Kidney capillary endothelial cell (primary cell): ENCODE measurements at regions not wholly inside any gene's neighbourhood (a gene's known extent, or its start where the extent isn't known, plus 50 kb on each side); places are given as distances from the start of the nearest gene placed in this dataset.
"Not testable (repeated sequence)": the region's sequence is repeated elsewhere in the genome, so short reads cannot be mapped to it uniquely, and the experiment has no call there.

Experiments
- DNase-seq: peaks from one replicate; pipeline ENCODE4 v3.0.0-alpha.2; 2018; ENCODE audit warnings: low spot score

GRCh38 chr14:106768972-106769700, 1242.8 kb downstream of the TMEM121 start:
- not testable (repeated sequence) for DNase-seq

DNA sequence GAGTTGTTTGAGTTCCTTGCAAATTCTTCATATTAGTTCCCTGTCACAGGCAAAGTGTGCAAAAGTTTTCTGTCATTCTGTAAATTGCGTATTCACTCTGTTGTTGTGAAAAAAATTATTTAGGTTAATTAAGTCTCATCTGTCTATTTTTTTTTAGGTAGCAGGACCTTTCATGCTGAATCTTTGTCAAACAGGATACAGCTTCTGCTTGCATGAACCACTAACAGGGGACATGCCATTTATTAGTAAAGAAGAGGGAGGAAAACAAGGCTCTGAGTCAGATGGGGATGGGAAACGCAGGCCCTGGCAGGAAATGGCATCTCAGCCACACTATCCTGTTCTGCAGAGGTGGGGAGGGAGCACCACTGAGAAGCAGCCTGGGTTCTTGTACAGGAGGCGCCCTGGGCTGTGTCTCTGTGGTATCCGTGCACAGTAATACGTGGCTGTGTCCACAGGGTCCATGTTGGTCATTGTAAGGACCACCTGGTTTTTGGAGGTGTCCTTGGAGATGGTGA, 1243.8 kb downstream of the TMEM121 start:
- DNase-seq = not testable (repeated sequence)

DNA sequence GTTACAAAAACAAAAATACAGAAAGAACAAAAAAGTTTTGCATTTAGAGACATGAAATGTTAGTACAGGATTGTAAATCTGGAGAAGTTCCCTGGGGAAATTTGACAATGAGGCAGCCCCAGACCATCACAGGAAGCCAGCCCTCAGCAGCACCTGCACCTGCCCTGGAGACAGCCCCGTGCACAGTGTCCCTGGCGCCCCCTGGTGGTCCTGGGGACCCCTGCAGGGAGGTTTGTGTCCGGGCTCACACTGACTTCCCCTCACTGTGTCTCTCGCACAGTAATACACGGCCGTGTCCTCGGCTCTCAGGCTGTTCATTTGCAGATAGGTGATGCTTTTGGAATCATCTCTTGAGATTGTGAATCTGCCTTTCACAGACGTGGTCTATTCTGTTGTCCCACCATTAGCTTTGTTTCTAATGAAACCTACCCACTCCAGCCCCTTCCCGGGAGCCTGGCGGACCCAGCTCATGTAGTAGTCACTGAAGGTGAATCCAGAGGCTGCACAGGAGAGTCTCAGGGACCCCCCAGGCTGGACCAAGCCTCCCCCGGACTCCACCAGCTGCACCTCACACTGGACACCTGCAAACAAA, 1248.6 kb downstream of the TMEM121 start:
- not testable (repeated sequence) for DNase-seq

GRCh38 chr14:106776395-106776983, 1250.1 kb downstream of the TMEM121 start:
- DNase-seq = no peak

GRCh38 chr14:106778986-106779385, 1252.6 kb downstream of the TMEM121 start:
- no peak for DNase-seq

DNA sequence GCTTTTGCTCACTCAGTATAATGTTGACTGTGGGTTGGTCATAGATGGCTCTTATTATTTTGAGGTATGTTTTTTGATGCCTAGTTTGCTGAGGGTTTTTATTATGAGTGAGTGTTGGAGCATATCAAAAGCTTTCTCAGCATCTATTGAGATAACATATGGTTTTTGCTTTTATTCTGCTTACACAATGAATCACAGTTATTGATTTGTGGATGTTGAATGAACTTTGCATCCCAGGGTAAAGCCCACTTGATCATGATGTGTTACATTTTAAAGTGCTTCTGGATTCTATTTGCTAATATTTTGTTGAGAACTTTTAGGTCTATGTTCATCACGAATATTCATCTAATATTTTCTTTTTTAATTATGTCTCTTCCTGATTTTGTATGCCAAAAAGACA, 1260.3 kb downstream of the TMEM121 start:
- no peak for DNase-seq

DNA sequence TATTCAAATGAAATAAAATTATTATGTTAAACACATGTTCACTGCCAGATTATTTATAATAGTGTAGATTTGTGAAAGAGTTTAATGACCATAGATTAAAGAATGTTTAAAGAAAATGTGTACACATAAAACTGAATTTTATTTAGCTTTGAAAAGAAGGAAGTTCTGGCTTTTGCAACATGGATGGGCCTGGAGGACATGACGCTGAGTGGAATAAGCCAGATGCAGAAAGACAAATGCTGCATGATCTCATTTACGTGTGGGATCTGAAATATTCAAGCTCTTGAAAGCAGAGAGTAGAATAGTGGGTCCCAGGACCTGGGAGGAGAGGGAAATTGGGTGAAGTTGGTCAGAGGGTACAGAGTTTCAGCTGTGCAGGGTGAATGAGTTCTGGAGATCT, 1261.2 kb downstream of the TMEM121 start:
- DNase-seq = no peak

DNA sequence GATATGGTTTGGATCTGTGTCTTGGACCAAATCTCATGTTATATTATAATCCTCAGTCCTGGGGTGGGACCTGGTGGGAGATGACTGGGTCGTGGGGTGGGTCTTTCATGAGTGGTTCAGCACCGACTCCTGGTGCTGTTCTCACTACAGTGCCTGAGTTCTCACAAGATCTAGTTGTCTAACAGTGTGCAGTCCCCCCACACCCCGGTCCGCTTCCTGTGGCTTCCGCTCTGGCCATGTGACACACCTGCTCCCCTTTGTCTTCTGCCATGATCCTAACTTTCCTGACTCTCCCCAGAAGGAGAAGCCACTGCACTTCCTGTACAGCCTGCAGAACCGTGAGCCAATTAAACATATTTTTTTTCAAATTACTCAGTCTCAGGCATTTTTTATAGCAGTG, 1262.2 kb downstream of the TMEM121 start:
- DNase-seq = no peak

DNA sequence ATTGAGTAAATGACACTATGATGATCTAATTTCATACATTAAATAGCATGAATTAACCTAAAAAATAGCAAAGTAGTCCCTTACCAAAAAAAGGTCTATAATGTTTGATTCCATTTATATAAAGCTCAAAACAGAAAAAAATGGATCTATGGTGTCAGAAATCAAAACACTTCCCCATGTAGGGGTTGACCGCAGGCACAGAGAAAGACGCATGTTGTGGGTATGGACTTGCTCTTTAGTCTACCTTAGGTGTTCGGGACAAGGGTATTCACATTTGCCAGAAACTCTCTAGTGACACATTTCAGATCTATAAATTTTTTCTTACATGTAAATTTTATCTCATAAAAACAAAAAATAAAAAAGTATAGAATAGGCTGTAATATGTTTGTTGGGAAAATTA, 1262.9 kb downstream of the TMEM121 start:
- DNase-seq = no peak

DNA sequence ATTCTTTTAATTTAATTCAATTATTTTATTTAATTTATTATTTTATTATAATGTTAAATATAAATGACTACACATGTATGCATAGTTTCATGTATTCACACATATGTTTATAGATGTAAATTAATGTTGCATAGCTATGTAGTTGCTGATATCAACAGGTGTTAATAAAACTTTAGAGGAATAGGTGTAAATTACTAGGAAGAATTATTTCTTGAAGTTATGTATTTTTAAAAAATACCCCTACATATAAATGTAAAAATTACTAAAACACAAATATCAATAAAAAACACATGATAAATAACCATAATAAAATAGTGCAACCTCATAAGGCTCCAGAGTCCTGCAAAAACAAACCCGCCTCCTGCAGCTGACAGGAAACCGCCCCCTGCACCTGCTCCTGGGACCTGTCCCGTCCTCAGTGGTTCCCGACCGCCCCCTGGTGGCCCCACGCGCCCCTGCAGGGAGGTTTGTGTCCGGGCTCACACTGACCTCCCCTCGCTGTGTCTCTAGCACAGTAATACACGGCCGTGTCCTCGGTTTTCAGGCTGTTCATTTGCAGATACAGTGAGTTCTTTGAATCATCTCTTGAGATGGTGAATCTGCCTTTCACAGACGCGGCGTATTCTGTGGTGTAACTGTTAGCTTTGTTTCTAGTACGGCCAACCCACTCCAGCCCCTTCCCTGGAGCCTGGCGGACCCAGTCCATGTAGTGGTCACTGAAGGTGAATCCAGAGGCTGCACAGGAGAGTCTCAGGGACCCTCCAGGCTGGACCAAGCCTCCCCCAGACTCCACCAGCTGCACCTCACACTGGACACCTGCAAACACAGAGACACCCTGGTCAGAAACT, 1264.0 kb downstream of the TMEM121 start:
- no peak for DNase-seq

- no peak for DNase-seq
Observed at GRCh38 chr14:106792543-106792942, 1266.2 kb downstream of the TMEM121 start.

DNA sequence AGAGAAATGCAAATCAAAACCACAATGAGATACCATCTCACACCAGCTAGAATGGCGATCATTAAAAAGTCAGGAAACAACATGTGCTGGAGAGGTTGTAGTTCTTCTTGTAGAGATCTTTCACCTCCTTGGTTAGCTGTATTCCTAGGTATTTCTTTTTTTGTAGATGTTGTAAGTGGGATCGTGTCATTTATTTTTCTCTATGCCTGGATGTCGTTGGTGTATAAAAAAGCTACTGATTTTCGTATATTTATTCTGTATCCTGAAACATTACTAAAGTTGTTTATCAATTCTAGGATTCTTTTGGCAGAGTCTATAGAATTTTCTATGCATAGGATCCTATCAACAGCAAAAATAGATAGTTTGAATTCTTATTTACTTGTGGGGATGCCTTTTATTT, 1271.8 kb downstream of the TMEM121 start:
- not testable (repeated sequence) for DNase-seq

DNA sequence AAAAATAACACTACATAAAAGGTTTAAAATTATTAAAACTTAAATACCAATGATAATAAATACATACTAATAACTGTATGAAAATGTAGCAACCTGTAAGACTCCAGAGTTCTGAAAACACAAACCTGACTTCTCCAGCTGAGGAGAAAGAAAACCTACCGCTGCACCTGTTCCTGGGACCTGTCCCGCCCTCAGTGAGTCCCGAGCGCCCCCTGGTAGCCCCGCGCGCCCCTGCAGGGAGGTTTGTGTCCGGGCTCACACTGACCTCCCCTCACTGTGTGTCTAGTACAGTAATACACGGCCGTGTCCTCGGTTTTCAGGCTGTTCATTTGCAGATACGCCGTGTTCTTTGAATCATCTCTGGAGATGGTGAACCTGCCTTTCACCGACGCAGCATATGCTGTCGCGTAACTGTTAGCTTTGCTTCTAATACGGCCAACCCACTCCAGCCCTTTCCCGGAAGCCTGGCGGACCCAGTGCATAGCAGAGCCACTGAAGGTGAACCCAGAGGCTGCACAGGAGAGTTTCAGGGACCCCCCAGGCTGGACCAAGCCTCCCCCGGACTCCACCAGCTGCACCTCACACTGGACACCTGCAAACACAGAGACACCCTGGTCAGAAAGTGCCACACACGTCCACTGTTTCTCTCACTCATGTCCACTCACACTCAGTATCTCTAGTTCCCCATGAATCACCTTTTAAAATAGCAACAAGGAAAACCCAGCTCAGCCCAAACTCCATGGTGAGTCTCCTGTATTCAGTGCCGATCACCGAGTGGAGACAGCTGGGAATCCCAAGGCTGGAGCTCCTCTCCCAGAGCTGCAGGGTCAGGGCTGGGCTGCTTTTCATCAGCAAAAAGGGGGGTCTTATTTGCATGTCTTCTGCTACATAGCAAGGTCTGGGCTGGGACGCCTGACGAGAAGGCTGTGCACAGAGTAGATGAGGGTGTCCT, 1276.3 kb downstream of the TMEM121 start:
- no peak for DNase-seq

GRCh38 chr14:106803379-106803778, 1277.0 kb downstream of the TMEM121 start:
- no peak for DNase-seq

DNA sequence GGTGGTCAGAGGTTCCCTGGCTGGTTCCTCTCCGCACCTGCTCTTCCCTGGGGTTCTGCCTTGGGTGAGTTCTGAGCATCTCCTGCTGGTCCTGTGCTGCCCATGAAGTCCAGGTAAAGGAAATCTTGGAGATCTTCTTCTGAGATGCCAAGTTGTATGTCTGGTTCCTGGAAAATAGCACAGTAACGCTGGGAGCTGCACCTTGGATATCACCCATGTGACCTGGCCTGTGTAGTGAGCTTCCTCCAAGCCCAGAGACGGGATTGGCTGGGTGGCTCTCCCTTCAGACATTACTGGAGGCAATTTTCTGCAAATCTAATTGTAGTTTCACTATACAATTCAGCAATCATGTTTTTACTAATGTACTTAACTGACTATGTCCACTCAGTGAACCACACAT, 1281.1 kb downstream of the TMEM121 start:
- no peak for DNase-seq

- DNase-seq = no peak
Observed at GRCh38 chr14:106808458-106808857, 1282.1 kb downstream of the TMEM121 start.

GRCh38 chr14:106808907-106809306, 1282.5 kb downstream of the TMEM121 start:
- no peak for DNase-seq

- DNase-seq = no peak
Observed at GRCh38 chr14:106809615-106810014, 1283.2 kb downstream of the TMEM121 start.

GRCh38 chr14:106810168-106810567, 1283.8 kb downstream of the TMEM121 start:
- not testable (repeated sequence) for DNase-seq

DNA sequence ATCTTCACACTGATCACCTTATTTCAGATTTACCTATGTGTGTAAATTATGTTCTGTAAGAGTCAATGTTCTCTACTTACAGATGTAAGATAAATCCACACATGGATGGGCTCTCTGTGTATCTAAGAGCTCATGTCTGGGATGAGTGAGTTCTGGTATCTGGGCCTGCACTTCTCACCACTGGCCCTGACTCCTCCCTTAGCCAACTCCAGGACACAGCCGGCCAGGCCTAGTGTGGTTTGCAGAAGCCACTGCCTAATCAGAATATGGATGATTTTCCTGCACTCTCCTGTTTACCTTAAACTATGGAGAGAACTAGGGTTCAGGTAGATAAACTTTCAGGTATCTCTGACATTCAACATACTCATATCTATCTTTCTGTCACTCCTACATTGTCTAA, 1284.8 kb downstream of the TMEM121 start:
- no peak for DNase-seq

DNA sequence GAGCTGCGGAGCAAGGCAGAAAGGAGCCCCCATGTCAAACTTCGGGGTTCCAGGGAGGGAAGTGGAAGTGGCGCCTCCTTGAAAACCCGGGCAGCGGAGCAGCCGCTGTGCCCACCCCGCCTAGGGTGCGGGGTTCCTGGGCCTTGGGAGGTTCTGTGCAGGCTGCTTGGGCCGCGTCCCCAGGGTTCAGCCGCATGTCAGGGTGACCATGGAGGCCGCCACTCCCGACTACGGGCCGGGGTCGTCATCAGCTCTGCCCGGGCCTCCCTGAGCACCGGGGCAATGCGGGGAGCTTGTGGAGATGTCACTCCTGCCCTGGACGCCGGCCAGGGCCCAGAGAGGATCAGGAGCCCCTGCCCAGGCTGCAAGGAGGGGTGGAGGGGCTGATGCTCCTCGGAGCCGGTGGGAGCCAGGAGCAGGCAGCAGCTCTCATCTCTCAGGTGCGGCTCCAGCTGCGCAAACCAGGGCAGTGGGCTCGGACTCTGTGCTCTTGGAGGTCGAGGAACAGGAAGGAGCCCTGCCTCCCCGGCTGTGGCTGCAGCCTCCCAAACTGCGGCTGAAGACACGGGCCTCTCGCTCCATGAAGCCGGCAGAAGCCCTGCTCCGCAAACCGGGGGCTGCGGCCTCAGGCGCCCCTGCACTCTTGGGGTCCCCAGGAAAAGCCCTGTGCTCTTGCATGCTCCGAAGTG, 1286.5 kb downstream of the TMEM121 start:
- no peak for DNase-seq
